K562 (cell line): ENCODE measurements at regions not wholly inside any gene's neighbourhood (a gene's known extent, or its start where the extent isn't known, plus 50 kb on each side); places are given as distances from the start of the nearest gene placed in this dataset.

Source experiments
- BRD4 ChIP-seq: fragments of 200-600 bp; sonication (generic); IDR thresholded peaks from 2 replicates; pipeline ENCODE4 v1.6.1; 2017; ENCODE audit warnings: inconsistent platforms
- CHAMP1 ChIP-seq: fragments of 450-650 bp; IDR thresholded peaks from 2 replicates; pipeline ENCODE4 v1.6.1; 2016; ENCODE audit warnings: mild to moderate bottlenecking
- CREB1 ChIP-seq, 2 experiments: sonication (generic) in 1 of 2; formaldehyde crosslinking in 1 of 2; IDR thresholded peaks; 2 replicates each; pipeline versions ENCODE4 v1.6.1 to v1.8.0; 2012 to 2022; ENCODE audit warnings: inconsistent platforms in 1 of 2, mild to moderate bottlenecking in 1 of 2, missing genetic modification reagents in 1 of 2, moderate library complexity in 1 of 2
- DACH1 ChIP-seq: fragments of 450-650 bp; IDR thresholded peaks from 2 replicates; pipeline ENCODE4 v1.6.1; 2018; ENCODE audit not compliant: partially characterized antibody
- FIP1L1 ChIP-seq: fragments of 200-400 bp; formaldehyde crosslinking; IDR thresholded peaks from 2 replicates; pipeline ENCODE4 v1.6.1; 2018; ENCODE audit warnings: mild to moderate bottlenecking, low read depth, low read length; ENCODE audit not compliant: poor library complexity, severe bottlenecking
- HDAC1 ChIP-seq, 2 experiments: fragments of 450-650 bp; IDR thresholded peaks; 2 replicates each; pipeline ENCODE4 v1.6.1; 2016 to 2017; ENCODE audit warnings: inconsistent platforms in 1 of 2, mild to moderate bottlenecking in 1 of 2, moderate library complexity in 1 of 2
- HIVEP1 ChIP-seq: fragments of 250-450 bp; sonication (Bioruptor Pico); IDR thresholded peaks from 2 replicates; pipeline ENCODE4 v1.4.0; 2020; ENCODE audit warnings: mild to moderate bottlenecking
- HMG20B ChIP-seq: fragments of 250-450 bp; sonication (Bioruptor Pico); IDR thresholded peaks from 2 replicates; pipeline ENCODE4 v1.5.0; 2021; ENCODE audit warnings: mild to moderate bottlenecking
- IRF2 ChIP-seq: sonication (generic); formaldehyde crosslinking; IDR thresholded peaks from 2 replicates; pipeline ENCODE4 v1.8.1; 2022; ENCODE audit warnings: mild to moderate bottlenecking, missing genetic modification reagents
- KLF10 ChIP-seq: fragments of 250-450 bp; sonication (Bioruptor Pico); IDR thresholded peaks from 2 replicates; pipeline ENCODE4 v1.6.1; 2021; ENCODE audit warnings: matching md5 sums
- KLF6 ChIP-seq: fragments of 250-450 bp; sonication (Bioruptor Pico); IDR thresholded peaks from 2 replicates; pipeline ENCODE4 v1.4.0; 2020; ENCODE audit warnings: mild to moderate bottlenecking, moderate library complexity, borderline replicate concordance
- POLR2G ChIP-seq: fragments of 200-400 bp; formaldehyde crosslinking; IDR thresholded peaks from 2 replicates; pipeline ENCODE4 v1.6.1; 2017; ENCODE audit warnings: low read depth, mild to moderate bottlenecking, antibody characterized with exemption, low read length, moderate library complexity
- RBM25 ChIP-seq: fragments of 200-400 bp; formaldehyde crosslinking; IDR thresholded peaks from 2 replicates; pipeline ENCODE4 v1.6.1; 2018; ENCODE audit warnings: low read length, low read depth, moderate library complexity; ENCODE audit not compliant: severe bottlenecking
- SNIP1 ChIP-seq: fragments of 450-650 bp; IDR thresholded peaks from 2 replicates; pipeline ENCODE4 v1.7.1; 2017; ENCODE audit warnings: low read depth, mild to moderate bottlenecking
- SP1 ChIP-seq: sonication (generic); formaldehyde crosslinking; IDR thresholded peaks from 2 replicates; pipeline ENCODE4 v1.8.1; 2022; ENCODE audit warnings: mild to moderate bottlenecking, missing genetic modification reagents
- SUPT5H ChIP-seq: fragments of 450-650 bp; IDR thresholded peaks from 2 replicates; pipeline ENCODE4 v1.6.1; 2016
- XRCC4 ChIP-seq: IDR thresholded peaks from one replicate; pipeline ENCODE4 v1.6.1; 2011; ENCODE audit not compliant: insufficient read depth, insufficient read length; ENCODE audit errors: extremely low read depth
- TF ChIP-seq, protein P1 (sequence below): fragments of 250-450 bp; sonication (Bioruptor Pico); IDR thresholded peaks from 2 replicates; pipeline ENCODE4 v1.5.0; 2021; ENCODE audit warnings: mild to moderate bottlenecking, moderate library complexity
- TF ChIP-seq, protein P2 (sequence below): IDR thresholded peaks from 2 replicates; pipeline ENCODE4 v1.6.1; 2014; ENCODE audit warnings: antibody characterized with exemption
- TF ChIP-seq, protein P3 (sequence below), 2 experiments: fragments of 450-650 bp in 1 of 2; sonication (generic) in 1 of 2; formaldehyde crosslinking in 1 of 2; IDR thresholded peaks in 1 of 2; conservative IDR thresholded peaks in 1 of 2; 2 replicates each; pipeline versions ENCODE4 v1.6.1 to v1.8.1; 2016 to 2023; ENCODE audit warnings: mild to moderate bottlenecking in 2 of 2, moderate library complexity in 2 of 2, inconsistent platforms in 1 of 2, missing genetic modification reagents in 1 of 2

DNA sequence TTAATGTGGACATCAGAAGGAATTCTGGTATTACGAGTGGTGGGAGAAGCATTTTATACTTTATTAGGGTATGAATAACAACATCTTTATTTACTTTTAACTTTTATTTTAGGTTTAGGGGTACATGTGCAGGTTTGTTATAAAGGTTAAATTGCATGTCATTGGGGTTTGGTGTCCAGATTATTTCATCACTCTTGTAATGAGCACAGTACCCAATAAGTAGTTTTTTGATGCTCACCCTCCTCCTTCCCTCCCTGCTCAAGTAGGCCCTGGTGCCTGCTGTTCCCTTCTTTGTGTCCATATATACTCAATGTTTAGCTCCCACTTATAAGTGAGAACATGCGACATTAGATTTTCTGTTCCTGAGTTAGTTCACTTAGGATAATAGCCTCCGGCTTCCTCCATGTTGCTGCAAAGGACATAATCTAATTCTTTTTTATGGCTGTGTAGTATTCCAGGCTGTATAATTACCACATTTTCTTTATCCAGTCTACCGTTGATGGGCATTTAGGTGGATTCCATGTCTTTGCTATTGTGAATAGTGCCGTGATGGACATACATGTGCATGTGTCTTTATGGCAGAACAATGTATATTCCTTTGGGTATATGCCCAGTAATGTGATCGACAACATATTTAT is 456.2 kb downstream of the XYLT1 start (continued):
- TF ChIP-seq, protein P1, sequence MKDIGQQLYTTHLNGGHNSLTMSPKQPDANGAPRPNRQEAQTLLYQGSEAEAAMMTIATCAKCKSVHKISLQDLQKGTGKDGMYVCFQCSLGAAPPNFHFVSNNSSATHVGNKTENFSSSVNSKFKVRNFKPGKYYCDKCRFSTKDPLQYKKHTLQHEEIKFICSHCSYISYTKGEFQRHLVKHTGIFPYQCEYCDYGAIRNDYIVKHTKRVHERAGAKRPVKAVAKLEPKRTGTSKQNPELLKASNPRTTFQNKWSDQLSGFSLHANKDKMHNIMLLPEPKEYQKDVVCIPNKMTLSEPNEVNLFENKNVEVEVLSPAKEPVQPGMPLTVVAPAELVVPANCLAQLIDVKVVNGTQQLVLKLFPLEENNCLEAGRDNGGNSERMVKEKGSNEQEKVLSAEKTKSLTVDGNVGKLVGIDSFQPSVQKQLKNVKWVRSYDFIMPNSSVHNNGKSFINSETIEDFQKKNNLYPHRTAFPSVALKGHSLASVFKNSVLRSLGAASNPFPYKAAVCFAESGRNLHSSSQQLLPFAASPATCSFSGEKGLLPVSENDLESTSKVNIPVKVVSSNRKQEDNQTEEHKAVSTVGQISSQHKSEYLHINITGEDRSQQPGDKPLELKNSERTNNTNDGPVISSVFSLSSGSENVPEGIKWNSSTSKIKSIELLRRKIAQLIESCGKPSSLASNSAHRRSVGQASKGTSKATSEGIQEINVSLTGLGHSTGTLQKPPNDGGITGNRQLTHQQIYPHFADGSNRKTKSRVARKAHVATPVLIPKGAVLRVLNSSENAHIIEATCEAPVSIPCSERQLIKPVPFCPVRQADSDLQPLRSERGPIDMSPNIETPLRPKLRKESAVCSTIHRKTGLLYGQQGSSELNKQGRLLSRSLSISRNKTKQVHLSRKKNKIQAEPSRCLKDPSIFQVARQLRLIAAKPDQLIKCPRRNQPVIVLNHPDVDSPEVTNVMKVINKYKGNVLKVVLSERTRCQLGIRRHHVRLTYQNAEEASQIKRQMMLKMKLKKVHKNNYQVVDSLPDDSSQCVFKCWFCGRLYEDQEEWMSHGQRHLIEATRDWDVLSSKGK = no peak
- TF ChIP-seq HMG20B (CRISPR knock-in tag) = no peak
- no peak for TF ChIP-seq KLF10 (CRISPR knock-in tag)
- no peak for TF ChIP-seq DACH1
- TF ChIP-seq SUPT5H = no peak
- no peak for TF ChIP-seq FIP1L1
- TF ChIP-seq, protein P2, sequence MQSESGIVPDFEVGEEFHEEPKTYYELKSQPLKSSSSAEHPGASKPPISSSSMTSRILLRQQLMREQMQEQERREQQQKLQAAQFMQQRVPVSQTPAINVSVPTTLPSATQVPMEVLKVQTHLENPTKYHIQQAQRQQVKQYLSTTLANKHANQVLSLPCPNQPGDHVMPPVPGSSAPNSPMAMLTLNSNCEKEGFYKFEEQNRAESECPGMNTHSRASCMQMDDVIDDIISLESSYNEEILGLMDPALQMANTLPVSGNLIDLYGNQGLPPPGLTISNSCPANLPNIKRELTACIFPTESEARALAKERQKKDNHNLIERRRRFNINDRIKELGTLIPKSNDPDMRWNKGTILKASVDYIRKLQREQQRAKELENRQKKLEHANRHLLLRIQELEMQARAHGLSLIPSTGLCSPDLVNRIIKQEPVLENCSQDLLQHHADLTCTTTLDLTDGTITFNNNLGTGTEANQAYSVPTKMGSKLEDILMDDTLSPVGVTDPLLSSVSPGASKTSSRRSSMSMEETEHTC = no peak
- TF ChIP-seq SNIP1 = no peak
- no peak for TF ChIP-seq KLF6 (CRISPR knock-in tag)
- TF ChIP-seq POLR2G = peak; percentile 20
- TF ChIP-seq CREB1 (IDR thresholded peaks at IDR 0.05) = no peak
- TF ChIP-seq CREB1 (CRISPR knock-in tag; IDR thresholded peaks at IDR 0.05) = no peak
- TF ChIP-seq, protein P3, sequence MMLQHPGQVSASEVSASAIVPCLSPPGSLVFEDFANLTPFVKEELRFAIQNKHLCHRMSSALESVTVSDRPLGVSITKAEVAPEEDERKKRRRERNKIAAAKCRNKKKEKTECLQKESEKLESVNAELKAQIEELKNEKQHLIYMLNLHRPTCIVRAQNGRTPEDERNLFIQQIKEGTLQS (IDR thresholded peaks at IDR 0.05) = peak; percentile 69
- TF ChIP-seq, protein P3 (CRISPR knock-in tag; conservative IDR thresholded peaks at IDR 0.05) = no peak
- TF ChIP-seq IRF2 = no peak
- TF ChIP-seq XRCC4 = no peak
- TF ChIP-seq RBM25 = peak; percentile 45
- 0 out of 2 replicates have a peak, but pooled peaks have one; percentile 33 for TF ChIP-seq BRD4
- no peak for TF ChIP-seq HIVEP1 (CRISPR knock-in tag)
- TF ChIP-seq SP1 (CRISPR knock-in tag) = no peak
- TF ChIP-seq CHAMP1 = peak; percentile 13; the same call in 1 of the 2 replicates
- TF ChIP-seq HDAC1 (IDR thresholded peaks at IDR 0.05) = no peak
